ENCODE measurements at regions not wholly inside any gene's neighbourhood (a gene's known extent, or its start where the extent isn't known, plus 50 kb on each side); places are given as distances from the start of the nearest gene placed in this dataset.
A peak's percentile ranks its signal among the peaks of the same experiment; 100 is the strongest.
"Not testable (repeated sequence)": the region's sequence is repeated elsewhere in the genome, so short reads cannot be mapped to it uniquely, and the experiment has no call there.

GRCh38 chr4:137359691-137360315, 172.5 kb downstream of the PCDH18 start:
- ATAC-seq = no peak
- DNase-seq (ENCODE audit: missing footprints) = no peak
- intact Hi-C loops (cut with DNase I) = no loop called here

GRCh38 chr4:137354562-137354961, 177.7 kb downstream of the PCDH18 start:
- DNase-seq (ENCODE audit: missing footprints); ATAC-seq; intact Hi-C loops (cut with DNase I): not testable (repeated sequence)

DNA sequence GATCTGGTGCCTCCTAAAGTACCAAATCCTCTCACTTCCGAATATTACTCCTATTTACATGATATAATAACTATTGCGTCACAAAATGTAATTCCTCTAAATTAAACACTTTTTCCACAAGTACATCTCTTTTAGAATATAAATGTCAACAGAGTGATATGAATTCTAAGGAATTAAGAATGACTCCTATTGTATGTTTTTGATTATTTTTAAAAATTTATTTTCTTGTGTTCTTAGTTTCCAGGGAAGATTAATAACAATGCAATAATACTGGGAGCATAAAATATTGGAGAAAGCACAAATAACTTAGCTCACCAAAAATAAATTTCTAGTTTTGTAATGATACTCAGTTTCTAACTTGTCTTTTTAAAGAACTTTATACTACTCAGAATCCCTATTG, 184.9 kb downstream of the PCDH18 start:
- ATAC-seq (no peak), DNase-seq (ENCODE audit: missing footprints) (no peak)
- intact Hi-C loops (cut with DNase I) = no loop called here

DNA sequence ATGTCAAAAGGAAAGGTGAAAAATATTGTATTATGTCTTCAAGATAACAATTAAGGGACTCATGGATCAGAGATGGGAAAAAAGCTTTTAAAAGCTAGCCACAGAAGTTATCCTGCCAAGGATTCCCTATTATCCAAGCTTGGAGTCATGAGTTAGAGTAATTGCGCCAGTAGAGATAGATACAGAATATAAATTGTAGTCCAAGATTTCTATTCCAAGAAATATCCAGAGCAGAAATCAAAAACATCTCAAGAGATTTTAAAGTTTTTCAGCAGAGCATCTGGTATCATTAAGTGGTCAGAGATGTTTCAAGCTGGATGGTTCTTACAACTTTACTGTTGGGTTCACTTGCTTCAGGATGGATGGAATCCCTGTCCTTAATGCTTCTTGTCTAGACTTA, 186.7 kb downstream of the PCDH18 start:
- no peak for DNase-seq (ENCODE audit: missing footprints)
- ATAC-seq = peak; percentile 69
- intact Hi-C loops (cut with DNase I) = no loop called here

- intact Hi-C loops (cut with DNase I) = no loop called here
- no peak for ATAC-seq
- DNase-seq (ENCODE audit: missing footprints) = no peak
These were observed 189.1 kb downstream of the PCDH18 start for GRCh38 chr4:137343221-137343620.

DNA sequence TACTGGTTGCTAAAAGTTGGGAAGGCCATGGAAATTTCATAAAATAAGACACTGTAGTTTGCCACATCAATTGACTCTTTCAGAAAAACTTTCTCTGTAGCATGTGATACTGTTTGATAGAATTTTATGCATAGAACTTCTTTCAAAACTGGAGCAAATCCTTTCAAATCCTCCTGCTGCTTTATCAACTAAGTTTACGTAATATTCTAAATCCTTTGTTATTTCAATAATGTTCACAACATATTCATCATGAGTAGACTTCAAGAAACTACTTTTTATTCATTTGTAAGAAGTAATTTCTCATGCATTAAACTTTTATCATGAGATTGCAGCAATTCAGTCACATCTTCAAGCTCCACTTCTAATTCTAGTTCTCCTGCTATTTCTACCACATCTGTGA, 199.3 kb downstream of the PCDH18 start:
- ATAC-seq = no peak
- no peak for DNase-seq (ENCODE audit: missing footprints)
- intact Hi-C loops (cut with DNase I) = no loop called here

DNA sequence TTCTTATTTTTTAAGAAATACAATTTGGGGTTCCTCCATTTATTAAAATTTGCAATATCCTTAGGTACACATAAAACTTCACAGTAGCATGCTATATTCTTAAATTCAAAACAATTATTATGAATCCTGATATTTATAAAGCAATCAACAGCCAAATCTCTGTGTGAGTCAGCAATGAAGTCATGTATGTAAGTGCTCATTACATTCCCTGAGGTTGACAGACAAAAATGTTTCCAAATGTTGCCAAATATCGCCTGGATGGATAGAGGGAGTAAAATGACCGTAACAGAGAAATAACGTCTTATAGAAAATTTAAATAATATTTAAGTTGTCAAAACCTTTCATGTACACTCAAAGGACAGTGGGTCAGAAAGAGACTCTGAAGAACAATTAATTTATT, 220.0 kb downstream of the PCDH18 start:
- intact Hi-C loops (cut with DNase I) = no loop called here
- DNase-seq (ENCODE audit: missing footprints) = no peak
- no peak for ATAC-seq

GRCh38 chr4:137310593-137311490, 221.5 kb downstream of the PCDH18 start:
- peak; percentile 80 for ATAC-seq
- intact Hi-C loops (cut with DNase I) = no loop called here

DNA sequence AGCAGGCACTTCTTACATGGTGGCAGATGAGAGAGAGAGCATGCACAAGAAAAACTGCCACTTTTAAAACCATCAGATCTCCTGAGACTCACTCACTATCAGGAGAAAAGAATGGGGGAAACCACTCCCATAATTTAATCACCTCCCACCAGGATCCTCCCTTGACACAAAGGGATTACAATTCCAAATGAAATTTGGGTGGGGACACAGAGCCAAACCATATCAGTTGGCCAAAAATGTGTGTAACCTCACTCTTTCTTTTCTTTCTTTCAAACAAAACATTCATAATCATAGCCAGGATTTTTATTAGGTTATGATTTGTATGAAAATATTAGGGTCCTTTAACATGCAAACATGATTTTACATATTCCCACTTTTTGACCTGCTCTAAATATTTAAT, 222.1 kb downstream of the PCDH18 start:
- DNase-seq (ENCODE audit: missing footprints) (no peak), ATAC-seq (peak; percentile 69)
- intact Hi-C loops (cut with DNase I) = no loop called here

More at GRCh38 chr4:137310593-137311490, 221.5 kb downstream of the PCDH18 start:
- DNase-seq (ENCODE audit: missing footprints) = no peak

- no peak for ATAC-seq
- DNase-seq (ENCODE audit: missing footprints) = no peak
- intact Hi-C loops (cut with DNase I) = no loop called here
These were observed 222.9 kb downstream of the PCDH18 start for GRCh38 chr4:137309424-137309823.

GRCh38 chr4:137307806-137308205, 224.5 kb downstream of the PCDH18 start:
- DNase-seq (ENCODE audit: missing footprints) (no peak), ATAC-seq (peak; percentile 65)

GRCh38 chr4:137300776-137301175, 231.5 kb downstream of the PCDH18 start:
- no peak for ATAC-seq
- intact Hi-C loops (cut with DNase I) = no loop called here
- DNase-seq (ENCODE audit: missing footprints) = no peak

More at GRCh38 chr4:137307806-137308205, 224.5 kb downstream of the PCDH18 start:
- intact Hi-C loops (cut with DNase I) = no loop called here

- intact Hi-C loops (cut with DNase I) = no loop called here
- no peak for DNase-seq (ENCODE audit: missing footprints)
- ATAC-seq = no peak
These were observed 233.0 kb downstream of the PCDH18 start for GRCh38 chr4:137299281-137299680.

GRCh38 chr4:137293281-137293680, 239.0 kb downstream of the PCDH18 start:
- DNase-seq (ENCODE audit: missing footprints) (no peak), ATAC-seq (no peak)
- intact Hi-C loops (cut with DNase I) = loop anchor here (5.0 kb wide), 1 partner anchor 234 kb away; no protein-coding TSS in a partner anchor

DNA sequence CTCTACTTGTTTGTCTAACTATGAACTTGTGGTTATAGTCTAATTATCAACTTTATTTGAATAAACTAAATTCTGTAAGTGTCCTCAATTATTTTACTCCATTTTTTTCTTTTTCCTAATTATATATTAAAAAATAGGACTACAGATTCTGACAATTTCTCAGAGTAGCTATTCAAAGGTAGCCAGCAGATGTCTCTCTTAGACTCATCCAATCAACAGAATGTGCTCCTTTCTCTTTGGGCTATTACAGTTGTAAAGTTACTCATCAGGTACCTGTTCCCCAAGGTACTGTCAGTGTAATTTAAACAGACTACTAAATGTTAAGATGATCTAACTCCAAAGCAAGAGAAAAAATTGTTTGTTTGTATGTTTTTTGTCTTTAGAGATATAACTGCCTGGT, 248.6 kb downstream of the PCDH18 start:
- DNase-seq (ENCODE audit: missing footprints) = no peak
- intact Hi-C loops (cut with DNase I) = loop anchor here (5.0 kb wide), 1 partner anchor 249 kb away; the partner anchor contains the start of gene PCDH18
- ATAC-seq = no peak

GRCh38 chr4:137278431-137278830, 253.9 kb downstream of the PCDH18 start:
- no peak for ATAC-seq
- intact Hi-C loops (cut with DNase I) = no loop called here
- DNase-seq (ENCODE audit: missing footprints) = no peak

GRCh38 chr4:137274404-137274803, 257.9 kb downstream of the PCDH18 start:
- intact Hi-C loops (cut with DNase I) = no loop called here
- DNase-seq (ENCODE audit: missing footprints) = no peak
- no peak for ATAC-seq

DNA sequence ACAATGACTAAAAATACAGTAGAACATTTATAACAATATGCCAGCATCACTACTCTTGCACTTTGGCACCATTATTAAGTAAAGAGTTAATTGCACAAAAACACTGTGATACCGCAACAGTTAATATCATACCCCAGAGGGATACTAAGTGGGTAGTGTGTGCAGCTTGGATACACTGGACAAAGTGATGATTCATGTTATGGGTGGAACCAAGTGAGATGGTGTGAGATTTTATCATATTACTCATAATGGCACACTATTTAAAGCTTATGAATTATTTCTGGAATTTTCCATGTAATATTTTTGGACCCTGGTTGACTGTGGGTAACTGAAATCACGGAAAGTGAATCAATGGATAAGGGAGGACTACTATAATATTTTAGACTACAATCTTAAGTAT, 265.3 kb downstream of the PCDH18 start:
- intact Hi-C loops (cut with DNase I) = no loop called here
- DNase-seq (ENCODE audit: missing footprints) (no peak), ATAC-seq (peak; percentile 28)

GRCh38 chr4:137266511-137266910, 265.8 kb downstream of the PCDH18 start:
- ATAC-seq (no peak), DNase-seq (ENCODE audit: missing footprints) (no peak)
- intact Hi-C loops (cut with DNase I) = no loop called here

GRCh38 chr4:137263206-137263605, 269.1 kb downstream of the PCDH18 start:
- intact Hi-C loops (cut with DNase I) = no loop called here
- no peak for ATAC-seq

More at GRCh38 chr4:137263206-137263605, 269.1 kb downstream of the PCDH18 start:
- no peak for DNase-seq (ENCODE audit: missing footprints)

Data from Right ventricle myocardium inferior (tissue), 1 donor.